WERI-Rb-1 (cell line): ENCODE measurements at regions not wholly inside any gene's neighbourhood (a gene's known extent, or its start where the extent isn't known, plus 50 kb on each side); places are given as distances from the start of the nearest gene placed in this dataset.

Experiments used
- DNase-seq: peaks from one replicate; pipeline ENCODE4 v3.0.0-alpha.2; 2020
- H3K27ac ChIP-seq: fragments of 250-450 bp; sonication (Bioruptor Pico); 2 replicates; pipeline ENCODE4 v1.5.1; 2020; ENCODE audit warnings: mild to moderate bottlenecking, moderate library complexity
- H3K27me3 ChIP-seq: fragments of 250-450 bp; sonication (Bioruptor Pico); 2 replicates; pipeline ENCODE4 v1.5.1; 2021; ENCODE audit warnings: mild to moderate bottlenecking, low read depth, moderate library complexity; ENCODE audit not compliant: insufficient read depth, severe bottlenecking
- H3K36me3 ChIP-seq: fragments of 250-450 bp; sonication (Bioruptor Pico); 2 replicates; pipeline ENCODE4 v1.5.1; 2020; ENCODE audit warnings: mild to moderate bottlenecking, moderate library complexity
- H3K4me3 ChIP-seq: 2 replicates; pipeline ENCODE4 v1.5.1; 2011; ENCODE audit warnings: low read depth, mild to moderate bottlenecking, control low read depth, low read length
- H3K9me3 ChIP-seq: fragments of 250-450 bp; sonication (Bioruptor Pico); 2 replicates; pipeline ENCODE4 v1.5.1; 2021; ENCODE audit warnings: mild to moderate bottlenecking, moderate library complexity; ENCODE audit not compliant: severe bottlenecking
- TF ChIP-seq, protein P1 (sequence below): IDR thresholded peaks from 2 replicates; pipeline ENCODE4 v1.5.1; 2011; ENCODE audit warnings: low read depth, mild to moderate bottlenecking, control low read depth, inconsistent platforms, low read length

DNA sequence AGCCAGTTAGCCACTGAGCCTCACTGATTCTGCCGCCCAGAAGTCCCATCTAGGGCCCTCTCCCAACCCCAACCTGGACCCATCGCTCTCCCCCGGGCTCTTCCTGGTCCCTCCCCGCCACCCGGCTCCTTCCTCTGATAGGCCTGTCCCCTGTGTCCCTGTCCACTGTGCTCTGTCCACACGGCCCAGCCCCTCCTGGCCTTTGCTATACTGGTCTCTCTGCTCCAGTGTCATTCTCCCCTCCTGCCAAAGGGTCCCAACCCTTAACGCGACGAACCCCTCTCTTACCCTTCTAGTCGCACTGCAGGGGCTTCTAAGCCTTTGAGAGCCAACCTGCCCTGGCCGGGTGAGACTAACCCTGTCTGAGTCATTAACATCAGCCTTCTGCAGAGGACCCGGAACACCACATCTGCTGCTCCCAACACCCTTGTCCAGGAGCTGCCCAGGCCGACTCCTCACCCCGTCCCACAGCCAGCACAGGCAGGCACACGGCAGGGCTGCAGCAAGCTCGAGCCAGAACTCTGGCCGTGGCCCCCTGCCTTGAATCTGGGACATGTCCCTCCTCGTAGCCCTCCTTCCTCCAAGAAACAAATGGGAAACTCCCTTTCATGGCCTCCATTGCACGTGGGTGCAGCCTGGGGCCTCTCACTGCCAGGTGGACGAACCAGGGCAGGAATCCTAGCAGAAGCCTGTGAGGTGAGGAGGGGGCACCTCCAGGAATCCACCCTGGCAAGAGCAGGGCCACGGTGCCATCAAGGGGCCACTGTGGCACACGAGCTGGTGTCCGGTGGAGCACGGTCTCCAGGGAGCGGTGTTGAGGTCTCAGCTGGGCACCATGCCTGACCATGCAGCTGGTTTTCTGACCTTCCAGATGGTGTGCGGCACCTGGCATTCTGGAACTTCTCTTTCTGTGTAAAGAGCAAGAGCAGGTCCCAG, 140.9 kb upstream of the IQSEC1 start:
- Histone ChIP-seq H3K27ac (no peak overlapping the region), H3K4me3 (no peak overlapping the region), H3K9me3 (no peaks in the 10 kb centered on the region), H3K27me3 (no peaks in the 10 kb centered on the region), H3K36me3 (no peaks in the 10 kb centered on the region)
- TF ChIP-seq, protein P1, sequence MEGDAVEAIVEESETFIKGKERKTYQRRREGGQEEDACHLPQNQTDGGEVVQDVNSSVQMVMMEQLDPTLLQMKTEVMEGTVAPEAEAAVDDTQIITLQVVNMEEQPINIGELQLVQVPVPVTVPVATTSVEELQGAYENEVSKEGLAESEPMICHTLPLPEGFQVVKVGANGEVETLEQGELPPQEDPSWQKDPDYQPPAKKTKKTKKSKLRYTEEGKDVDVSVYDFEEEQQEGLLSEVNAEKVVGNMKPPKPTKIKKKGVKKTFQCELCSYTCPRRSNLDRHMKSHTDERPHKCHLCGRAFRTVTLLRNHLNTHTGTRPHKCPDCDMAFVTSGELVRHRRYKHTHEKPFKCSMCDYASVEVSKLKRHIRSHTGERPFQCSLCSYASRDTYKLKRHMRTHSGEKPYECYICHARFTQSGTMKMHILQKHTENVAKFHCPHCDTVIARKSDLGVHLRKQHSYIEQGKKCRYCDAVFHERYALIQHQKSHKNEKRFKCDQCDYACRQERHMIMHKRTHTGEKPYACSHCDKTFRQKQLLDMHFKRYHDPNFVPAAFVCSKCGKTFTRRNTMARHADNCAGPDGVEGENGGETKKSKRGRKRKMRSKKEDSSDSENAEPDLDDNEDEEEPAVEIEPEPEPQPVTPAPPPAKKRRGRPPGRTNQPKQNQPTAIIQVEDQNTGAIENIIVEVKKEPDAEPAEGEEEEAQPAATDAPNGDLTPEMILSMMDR: no peak
- DNase-seq: no peak

DNA sequence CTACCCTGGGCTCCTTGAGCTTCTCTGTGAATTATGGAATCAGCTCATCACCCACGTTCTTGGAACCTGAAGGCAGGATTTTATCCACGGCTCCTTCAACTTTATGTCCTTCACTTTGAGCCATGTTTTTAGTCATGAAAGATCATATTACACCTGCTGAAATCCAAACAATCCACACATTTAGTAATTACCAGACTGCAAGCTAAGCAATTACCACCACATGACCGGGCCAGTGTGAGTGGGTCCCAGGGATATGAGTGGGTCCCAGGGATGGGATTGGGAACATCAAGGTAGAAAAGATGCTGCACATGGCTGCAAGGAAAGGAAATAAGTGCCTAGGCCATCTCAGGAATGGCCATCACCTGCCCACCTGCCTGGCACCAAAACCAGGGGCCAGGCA, 140.3 kb upstream of the IQSEC1 start:
- Histone ChIP-seq H3K27ac (no peak overlapping the region), H3K4me3 (no peak overlapping the region), H3K27me3 (no peaks in the 10 kb centered on the region), H3K36me3 (no peaks in the 10 kb centered on the region), H3K9me3 (no peaks in the 10 kb centered on the region)
- TF ChIP-seq, protein P1: no peak
- DNase-seq: no peak

DNA sequence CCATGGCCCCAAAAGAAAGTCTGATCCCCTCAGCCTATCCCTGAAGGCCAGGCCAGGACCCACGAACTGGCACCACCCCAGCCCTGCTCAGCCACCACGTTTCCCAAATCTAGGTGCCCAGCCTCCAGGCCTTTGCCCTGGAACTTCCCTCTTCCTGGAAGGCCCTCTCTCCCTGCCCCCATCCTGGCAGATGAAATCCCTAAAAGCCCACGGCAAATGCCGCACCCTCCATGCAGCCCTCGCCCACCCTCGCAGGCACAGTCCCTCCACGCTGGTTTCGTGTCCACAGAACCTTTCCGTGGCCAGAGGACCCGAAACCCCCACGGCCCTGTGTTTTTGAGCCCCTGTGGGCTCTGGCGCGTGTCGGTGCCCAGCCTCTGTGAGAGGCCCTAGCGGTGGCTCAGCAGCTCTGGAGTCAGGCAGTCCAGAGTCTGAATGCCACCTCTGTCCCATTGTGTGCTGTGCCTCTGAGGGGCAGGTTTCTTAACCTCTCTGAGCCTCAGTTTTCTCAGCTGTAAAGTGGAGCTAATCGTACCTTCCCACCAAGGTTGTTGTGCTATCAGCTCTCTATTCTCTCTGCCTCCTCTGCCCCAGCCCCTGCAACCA, 138.5 kb upstream of the IQSEC1 start:
- Histone ChIP-seq H3K27me3 (no peaks in the 10 kb centered on the region), H3K9me3 (no peaks in the 10 kb centered on the region), H3K27ac (no peak overlapping the region), H3K4me3 (no peak overlapping the region), H3K36me3 (no peaks in the 10 kb centered on the region)
- TF ChIP-seq, protein P1: no peak
- no peak for DNase-seq

DNA sequence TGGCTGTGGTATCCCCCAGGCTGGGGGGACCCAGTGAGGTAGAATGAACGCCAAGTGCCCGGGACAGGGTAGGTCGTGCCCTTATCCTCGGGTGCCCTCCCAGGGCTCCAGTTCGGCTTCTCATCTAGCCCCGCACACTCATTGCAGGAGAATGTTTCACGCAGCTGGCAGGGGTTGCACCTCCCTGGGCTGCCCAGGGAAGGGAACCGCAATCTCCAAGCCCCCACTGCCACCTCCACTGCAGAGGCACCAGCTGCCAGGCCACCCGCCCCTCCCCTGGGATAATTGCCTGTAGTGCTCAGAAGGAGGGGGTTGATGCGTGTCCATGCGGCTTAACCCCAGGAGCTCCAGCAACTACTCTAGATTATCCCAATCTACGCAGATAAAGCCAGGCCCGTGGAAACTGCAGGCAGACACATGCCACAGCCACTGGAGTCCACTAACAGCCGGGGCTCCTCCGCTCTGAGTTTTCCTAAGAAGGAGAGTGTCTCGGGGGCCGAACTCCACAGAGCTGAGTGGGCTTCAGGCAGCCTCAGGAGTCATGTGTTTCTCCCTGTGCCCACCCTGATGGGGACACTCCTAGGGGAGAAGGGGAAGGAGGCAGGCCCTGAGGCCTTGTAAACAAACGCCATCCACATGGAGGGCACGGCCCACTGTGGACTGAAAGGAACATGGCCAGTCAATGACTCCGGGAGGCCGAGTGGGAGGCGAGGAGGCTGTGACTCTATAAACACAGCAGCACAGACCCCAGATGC, 137.2 kb upstream of the IQSEC1 start:
- Histone ChIP-seq H3K27me3 (no peaks in the 10 kb centered on the region), H3K9me3 (no peaks in the 10 kb centered on the region), H3K4me3 (no peak overlapping the region; the same call in 1 of the 2 replicates), H3K27ac (peak overlapping the region; percentile 38), H3K36me3 (no peaks in the 10 kb centered on the region)
- TF ChIP-seq, protein P1: no peak
- DNase-seq: peak; percentile 94

DNA sequence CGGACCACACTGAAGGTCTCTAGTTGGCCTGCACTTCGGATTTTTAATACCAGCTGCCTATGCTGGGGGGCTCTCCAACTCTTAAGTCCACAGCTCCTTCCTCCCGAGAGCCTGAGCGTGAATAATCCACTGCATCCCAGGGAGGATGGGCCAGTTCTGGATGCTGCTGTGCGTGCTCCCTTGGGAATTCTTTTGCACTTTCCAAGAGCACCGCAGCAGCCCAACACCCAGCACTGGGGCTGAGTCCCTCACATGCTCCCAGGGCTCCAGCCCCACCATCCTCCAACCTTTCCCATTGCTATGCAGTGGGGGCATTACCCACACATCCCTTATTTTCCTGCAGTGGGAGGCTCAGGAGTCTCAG, 136.4 kb upstream of the IQSEC1 start:
- TF ChIP-seq, protein P1: no peak
- H3K27me3 ChIP-seq: no peaks in the 10 kb centered on the region
- no peak for DNase-seq
- no peaks in the 10 kb centered on the region for H3K36me3 ChIP-seq
- H3K4me3 ChIP-seq: no peak overlapping the region
- H3K9me3 ChIP-seq: no peaks in the 10 kb centered on the region
- H3K27ac ChIP-seq: no peak overlapping the region
